Osteoblast (primary cell): ENCODE measurements at regions not wholly inside any gene's neighbourhood (a gene's known extent, or its start where the extent isn't known, plus 50 kb on each side); places are given as distances from the start of the nearest gene placed in this dataset.
"Not testable (repeated sequence)": the region's sequence is repeated elsewhere in the genome, so short reads cannot be mapped to it uniquely, and the experiment has no call there.

ENCODE experiments used
- DNase-seq: peaks from one replicate; pipeline ENCODE4 v3.0.0; 2011; ENCODE audit warnings: low spot score, mixed read lengths; ENCODE audit not compliant: insufficient read length; ENCODE audit errors: missing footprints
- H2AFZ ChIP-seq: 2 replicates; pipeline ENCODE4 v1.6.0; 2011; ENCODE audit warnings: mild to moderate bottlenecking, low read length
- H3K27ac ChIP-seq: 2 replicates; pipeline ENCODE4 v1.5.1; 2011; ENCODE audit warnings: mild to moderate bottlenecking, low read depth, low read length, moderate library complexity
- H3K27me3 ChIP-seq: 2 replicates; pipeline ENCODE4 v1.6.0; 2012; ENCODE audit warnings: mild to moderate bottlenecking, control low read depth, inconsistent platforms, low read length, moderate library complexity; ENCODE audit not compliant: insufficient read depth
- H3K36me3 ChIP-seq: 2 replicates; pipeline ENCODE4 v1.5.1; 2011; ENCODE audit warnings: mild to moderate bottlenecking, low read length, control low read depth, moderate library complexity; ENCODE audit not compliant: insufficient read depth
- H3K4me1 ChIP-seq: 2 replicates; pipeline ENCODE4 v1.5.1; 2011; ENCODE audit warnings: mild to moderate bottlenecking, low read length, control low read depth, moderate library complexity; ENCODE audit not compliant: insufficient read depth
- H3K4me2 ChIP-seq: 2 replicates; pipeline ENCODE4 v1.6.0; 2011; ENCODE audit warnings: mild to moderate bottlenecking, low read length; ENCODE audit not compliant: insufficient read depth
- H3K4me3 ChIP-seq: fragments of 200-600 bp; sonication (generic); 3 replicates; pipeline ENCODE4 v1.5.1; 2012; ENCODE audit warnings: mild to moderate bottlenecking, low read length, inconsistent platforms; ENCODE audit not compliant: insufficient read depth
- H3K79me2 ChIP-seq: 2 replicates; pipeline ENCODE4 v1.6.0; 2012; ENCODE audit warnings: mild to moderate bottlenecking, low read length, control low read depth, inconsistent platforms; ENCODE audit not compliant: insufficient read depth
- H3K9me3 ChIP-seq: 2 replicates; pipeline ENCODE4 v1.5.1; 2011; ENCODE audit warnings: low read depth, low read length, control low read depth
- H4K20me1 ChIP-seq: 2 replicates; pipeline ENCODE4 v1.6.0; 2012; ENCODE audit warnings: mild to moderate bottlenecking, low read length, control low read depth; ENCODE audit not compliant: insufficient read depth
- CTCF ChIP-seq: IDR thresholded peaks from 2 replicates; pipeline ENCODE4 v1.5.1; 2011; ENCODE audit warnings: mild to moderate bottlenecking, low read depth, low read length, moderate library complexity; ENCODE audit errors: extremely low read depth

GRCh38 chr1:101119289-101119688 is 93.7 kb upstream of the DPH5 start:
- Histone ChIP-seq H3K4me1 (no peaks in the 10 kb centered on the region), H3K9me3 (no peaks in the 10 kb centered on the region), H3K79me2 (no peaks in the 10 kb centered on the region), H3K27ac (no peak overlapping the region), H3K36me3 (no peaks in the 10 kb centered on the region), H3K4me2 (no peak overlapping the region), H3K27me3 (no peaks in the 10 kb centered on the region), H4K20me1 (no peaks in the 10 kb centered on the region), H2AFZ (no peak overlapping the region), H3K4me3 (no peak overlapping the region)
- TF ChIP-seq CTCF, result no peak
- DNase-seq, result no peak

GRCh38 chr1:101116006-101116405 is 90.4 kb upstream of the DPH5 start:
- DNase-seq, result no peak
- no peak overlapping the region for H3K4me2 ChIP-seq
- no peak for TF ChIP-seq CTCF
- H3K4me1 ChIP-seq, result no peaks in the 10 kb centered on the region
- no peaks in the 10 kb centered on the region for H3K36me3 ChIP-seq
- H3K4me3 ChIP-seq, result no peak overlapping the region
- no peaks in the 10 kb centered on the region for H4K20me1 ChIP-seq
- H3K27me3 ChIP-seq, result no peaks in the 10 kb centered on the region
- H3K9me3 ChIP-seq, result no peaks in the 10 kb centered on the region
- H3K79me2 ChIP-seq, result no peaks in the 10 kb centered on the region
- H2AFZ ChIP-seq, result no peak overlapping the region
- no peak overlapping the region for H3K27ac ChIP-seq

GRCh38 chr1:101115112-101115511 is 89.5 kb upstream of the DPH5 start:
- no peak overlapping the region for H3K27ac ChIP-seq
- no peaks in the 10 kb centered on the region for H3K36me3 ChIP-seq
- H3K4me2 ChIP-seq, result no peak overlapping the region
- H3K27me3 ChIP-seq, result no peaks in the 10 kb centered on the region
- no peaks in the 10 kb centered on the region for H4K20me1 ChIP-seq
- no peak overlapping the region for H2AFZ ChIP-seq
- no peak overlapping the region for H3K4me3 ChIP-seq
- no peak for TF ChIP-seq CTCF
- H3K4me1 ChIP-seq, result no peaks in the 10 kb centered on the region
- no peaks in the 10 kb centered on the region for H3K9me3 ChIP-seq
- no peaks in the 10 kb centered on the region for H3K79me2 ChIP-seq
- DNase-seq, result no peak

- not testable (repeated sequence) for H3K4me2 ChIP-seq, H3K4me1 ChIP-seq, H3K9me3 ChIP-seq, H3K36me3 ChIP-seq, H3K27ac ChIP-seq, H4K20me1 ChIP-seq, H3K4me3 ChIP-seq, H2AFZ ChIP-seq, H3K27me3 ChIP-seq, H3K79me2 ChIP-seq, DNase-seq
Measured at GRCh38 chr1:101114128-101114527, 88.5 kb upstream of the DPH5 start.
